OCI-LY3 (cell line): ENCODE measurements at regions not wholly inside any gene's neighbourhood (a gene's known extent, or its start where the extent isn't known, plus 50 kb on each side); places are given as distances from the start of the nearest gene placed in this dataset.

Experiments
- CTCF ChIP-seq: fragments of 200-600, 300-600 bp; sonication (generic); IDR thresholded peaks from 2 replicates; pipeline ENCODE4 v1.5.1; 2014; ENCODE audit warnings: antibody characterized with exemption, low read length, low read depth
- EZH2phosphoT487 ChIP-seq: fragments of 200-600 bp; shearing (Covaris generic); IDR thresholded peaks from 2 replicates; pipeline ENCODE4 v1.6.1; 2018; ENCODE audit warnings: antibody characterized with exemption, mixed run types, low read depth

- TF ChIP-seq CTCF, result peak; percentile 32
- TF ChIP-seq EZH2phosphoT487, result no peak
Observed at GRCh38 chr11:80107415-80107814, 666.6 kb upstream of the TENM4 start.
